ENCODE measurements at regions not wholly inside any gene's neighbourhood (a gene's known extent, or its start where the extent isn't known, plus 50 kb on each side); places are given as distances from the start of the nearest gene placed in this dataset.

DNA sequence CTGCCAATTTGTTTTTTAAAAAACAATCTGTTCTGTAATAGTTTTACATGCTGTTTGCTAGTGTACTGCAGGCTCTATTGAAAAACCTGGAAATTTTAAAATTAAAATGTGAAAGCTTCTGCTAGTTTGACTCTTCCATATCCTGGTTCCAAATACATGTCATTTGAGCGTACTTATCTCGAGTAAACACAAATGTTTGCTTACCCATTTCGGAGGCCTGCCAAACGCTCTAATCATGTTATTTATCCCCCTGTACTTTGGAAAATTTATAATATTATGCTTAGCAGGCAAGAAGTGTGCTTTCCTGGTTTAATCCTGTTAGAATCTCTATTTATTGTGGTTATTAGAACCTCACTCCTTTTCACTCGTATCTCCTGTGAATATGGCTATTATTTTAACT is 476.8 kb upstream of the CYLC2 start:
- TF ChIP-seq, protein P1, sequence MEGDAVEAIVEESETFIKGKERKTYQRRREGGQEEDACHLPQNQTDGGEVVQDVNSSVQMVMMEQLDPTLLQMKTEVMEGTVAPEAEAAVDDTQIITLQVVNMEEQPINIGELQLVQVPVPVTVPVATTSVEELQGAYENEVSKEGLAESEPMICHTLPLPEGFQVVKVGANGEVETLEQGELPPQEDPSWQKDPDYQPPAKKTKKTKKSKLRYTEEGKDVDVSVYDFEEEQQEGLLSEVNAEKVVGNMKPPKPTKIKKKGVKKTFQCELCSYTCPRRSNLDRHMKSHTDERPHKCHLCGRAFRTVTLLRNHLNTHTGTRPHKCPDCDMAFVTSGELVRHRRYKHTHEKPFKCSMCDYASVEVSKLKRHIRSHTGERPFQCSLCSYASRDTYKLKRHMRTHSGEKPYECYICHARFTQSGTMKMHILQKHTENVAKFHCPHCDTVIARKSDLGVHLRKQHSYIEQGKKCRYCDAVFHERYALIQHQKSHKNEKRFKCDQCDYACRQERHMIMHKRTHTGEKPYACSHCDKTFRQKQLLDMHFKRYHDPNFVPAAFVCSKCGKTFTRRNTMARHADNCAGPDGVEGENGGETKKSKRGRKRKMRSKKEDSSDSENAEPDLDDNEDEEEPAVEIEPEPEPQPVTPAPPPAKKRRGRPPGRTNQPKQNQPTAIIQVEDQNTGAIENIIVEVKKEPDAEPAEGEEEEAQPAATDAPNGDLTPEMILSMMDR (conservative IDR thresholded peaks at IDR 0.05; ENCODE audit: low read depth, low read length) = no peak
- no peak for TF ChIP-seq EZH2 (IDR thresholded peaks at IDR 0.05; ENCODE audit: borderline replicate concordance, low read depth, low read length, poor library complexity, severe bottlenecking)
